SH-SY5Y (cell line): ENCODE measurements at regions not wholly inside any gene's neighbourhood (a gene's known extent, or its start where the extent isn't known, plus 50 kb on each side); places are given as distances from the start of the nearest gene placed in this dataset.

Source experiments
- GATA2 ChIP-seq: IDR thresholded peaks from 2 replicates; pipeline ENCODE4 v1.6.1; 2011; ENCODE audit warnings: mild to moderate bottlenecking, low read depth, low read length
- GATA3 ChIP-seq: IDR thresholded peaks from 2 replicates; pipeline ENCODE4 v1.6.1; 2011; ENCODE audit warnings: low read depth, mild to moderate bottlenecking, low read length, moderate library complexity

DNA sequence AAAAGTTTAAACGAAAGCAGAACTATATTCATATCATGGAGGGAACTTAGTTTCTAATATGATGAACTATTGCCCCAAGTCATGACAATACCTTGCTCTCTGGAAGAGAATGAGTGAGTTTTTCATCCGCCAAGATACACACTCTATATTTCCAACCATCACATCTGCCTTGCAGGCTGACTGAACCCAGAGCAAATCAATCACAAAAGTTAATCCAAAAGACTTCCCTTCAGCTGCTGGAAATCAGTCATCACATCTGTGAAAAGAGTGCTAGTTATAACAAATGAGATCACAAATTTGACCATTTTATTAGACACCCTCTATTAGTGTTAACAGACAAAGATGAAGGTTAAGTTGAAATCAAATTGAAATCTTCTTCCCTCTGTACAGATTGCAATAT is 261.7 kb upstream of the PRKCQ start:
- no peak for TF ChIP-seq GATA2
- TF ChIP-seq GATA3, result no peak
